GM19324 (cell line): ENCODE measurements at regions not wholly inside any gene's neighbourhood (a gene's known extent, or its start where the extent isn't known, plus 50 kb on each side); places are given as distances from the start of the nearest gene placed in this dataset.

Experiments used
- ATAC-seq: cut with Tn5 transposase; IDR thresholded peaks from one replicate; pipeline ENCODE4 v1.9.1; 2021; ENCODE audit warnings: mild to moderate bottlenecking, moderate library complexity; ENCODE audit not compliant: unreplicated experiment, low FRiP score

GRCh38 chr12:84745127-84745526, 167.5 kb downstream of the SLC6A15 start:
- no peak for ATAC-seq

- ATAC-seq = no peak
These were observed 170.9 kb downstream of the SLC6A15 start for GRCh38 chr12:84741692-84742091.

- ATAC-seq = no peak
These were observed 171.6 kb downstream of the SLC6A15 start for GRCh38 chr12:84741031-84741430.

- no peak for ATAC-seq
These were observed 172.0 kb downstream of the SLC6A15 start for GRCh38 chr12:84740602-84741001.

- ATAC-seq = no peak
These were observed 174.1 kb downstream of the SLC6A15 start for GRCh38 chr12:84738481-84738972.

- ATAC-seq = no peak
These were observed 179.7 kb downstream of the SLC6A15 start for GRCh38 chr12:84732828-84733340.

- ATAC-seq = no peak
These were observed 181.9 kb downstream of the SLC6A15 start for GRCh38 chr12:84730561-84731162.

- no peak for ATAC-seq
These were observed 184.6 kb downstream of the SLC6A15 start for GRCh38 chr12:84727961-84728360.

GRCh38 chr12:84726780-84727179, 185.8 kb downstream of the SLC6A15 start:
- ATAC-seq = no peak

GRCh38 chr12:84723988-84724387, 188.6 kb downstream of the SLC6A15 start:
- ATAC-seq = no peak

GRCh38 chr12:84719997-84720396, 192.6 kb downstream of the SLC6A15 start:
- ATAC-seq = no peak

- no peak for ATAC-seq
These were observed 193.7 kb downstream of the SLC6A15 start for GRCh38 chr12:84718906-84719305.

- ATAC-seq = no peak
These were observed 199.9 kb downstream of the SLC6A15 start for GRCh38 chr12:84712747-84713146.

- ATAC-seq = no peak
These were observed 206.2 kb downstream of the SLC6A15 start for GRCh38 chr12:84706374-84706773.

- ATAC-seq = no peak
These were observed 207.7 kb downstream of the SLC6A15 start for GRCh38 chr12:84704856-84705255.

GRCh38 chr12:84702001-84702400, 210.6 kb downstream of the SLC6A15 start:
- no peak for ATAC-seq

GRCh38 chr12:84701041-84701440, 211.6 kb downstream of the SLC6A15 start:
- ATAC-seq = no peak

GRCh38 chr12:84698576-84699333, 213.8 kb downstream of the SLC6A15 start:
- no peak for ATAC-seq

GRCh38 chr12:84696908-84697540, 215.6 kb downstream of the SLC6A15 start:
- no peak for ATAC-seq

- no peak for ATAC-seq
These were observed 216.3 kb downstream of the SLC6A15 start for GRCh38 chr12:84696281-84696680.

- no peak for ATAC-seq
These were observed 218.5 kb downstream of the SLC6A15 start for GRCh38 chr12:84694116-84694515.
